Esophagus muscularis mucosa (tissue), 4 donors: ENCODE measurements at regions not wholly inside any gene's neighbourhood (a gene's known extent, or its start where the extent isn't known, plus 50 kb on each side); places are given as distances from the start of the nearest gene placed in this dataset.

ENCODE experiments used
- DNase-seq: peaks from one replicate; pipeline ENCODE4 v3.0.0-alpha.2; 2017; ENCODE audit errors: extremely low spot score
- H3K27ac ChIP-seq, 4 donors: fragments of 200-600 bp; sonication (generic); replicated peaks in 1 of 4; 1 replicate in 3 of 4; 2 replicates in 1 of 4; pipeline ENCODE4 v1.5.1; 2016 to 2019; ENCODE audit warnings: mild to moderate bottlenecking in 1 of 4
- H3K27me3 ChIP-seq, 4 donors: fragments of 200-600 bp; sonication (generic); one replicate each; pipeline versions ENCODE4 v1.5.1 to v1.6.0; 2016 to 2019
- H3K36me3 ChIP-seq, 4 donors: fragments of 200-600 bp; sonication (generic); one replicate each; pipeline ENCODE4 v1.5.1; 2016 to 2019
- H3K4me1 ChIP-seq, 4 donors: fragments of 200-600 bp; sonication (generic); one replicate each; pipeline ENCODE4 v1.5.1; 2016 to 2019
- H3K4me3 ChIP-seq, 4 donors: fragments of 200-600 bp; sonication (generic); 1 replicate in 2 of 4; 2 replicates in 2 of 4; pipeline ENCODE4 v1.5.1; 2016 to 2019; ENCODE audit warnings: mild to moderate bottlenecking in 4 of 4, moderate library complexity in 1 of 4
- H3K9me3 ChIP-seq, 4 donors: fragments of 200-600 bp; sonication (generic); 1 replicate in 3 of 4; 2 replicates in 1 of 4; pipeline ENCODE4 v1.5.1; 2016 to 2019
- CTCF ChIP-seq, 3 experiments: fragments of 200-600 bp in 2 of 3; fragments of 450-650 bp in 1 of 3; sonication (generic) in 2 of 3; IDR thresholded peaks; one replicate each; pipeline ENCODE4 v1.5.1; 2017 to 2019; ENCODE audit warnings: antibody characterized with exemption in 3 of 3, mild to moderate bottlenecking in 2 of 3, moderate library complexity in 1 of 3
- EP300 ChIP-seq: sonication (generic); formaldehyde crosslinking; IDR thresholded peaks from one replicate; pipeline ENCODE4 v1.6.1; 2017; ENCODE audit warnings: antibody characterized with exemption
- POLR2A ChIP-seq: fragments of 450-650 bp; IDR thresholded peaks from one replicate; pipeline ENCODE4 v1.6.1; 2017; ENCODE audit warnings: antibody characterized with exemption, moderate library complexity, mild to moderate bottlenecking, low read depth
- POLR2AphosphoS5 ChIP-seq, 2 donors: sonication (generic); formaldehyde crosslinking; IDR thresholded peaks; one replicate each; pipeline ENCODE4 v1.6.1; 2017; ENCODE audit warnings: antibody characterized with exemption in 2 of 2
- WGBS: methylation state at CpG from one replicate; pipeline ENCODE4 v1.1.5; 2018; 5-methylcytosine and 5-hydroxymethylcytosine counted together
- intact Hi-C: fragments of 100-400 bp; cut with DNase I; formaldehyde crosslinking; loops from one replicate; pipeline ENCODE4 v1.15.1; 2023

DNA sequence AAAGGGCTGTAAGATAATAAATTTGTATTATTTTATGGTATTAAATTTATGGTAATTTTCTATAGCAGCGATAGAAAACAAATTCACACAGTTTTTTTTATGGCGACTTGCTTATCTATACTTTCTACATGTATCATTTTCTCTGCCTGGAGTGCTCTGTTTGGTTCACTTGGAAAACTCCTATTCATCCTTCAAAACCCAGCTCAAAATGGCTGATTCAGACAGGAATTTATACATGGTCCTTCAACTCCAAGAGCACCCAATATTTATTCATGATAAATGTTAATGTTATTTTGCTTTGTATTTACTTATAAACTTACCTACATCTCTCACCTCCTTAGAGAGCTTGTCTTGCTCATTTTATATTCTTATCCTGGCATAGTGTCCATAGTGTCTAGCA is 55.6 kb upstream of the SSX2IP start:
- intact Hi-C loops, result no loop called here

GRCh38 chr1:84743896-84744295 is 53.6 kb upstream of the SSX2IP start:
- intact Hi-C loops, result no loop called here
- H3K4me3 ChIP-seq, result no peak overlapping the region
- H3K36me3 ChIP-seq, result no peaks in the 10 kb centered on the region
- H3K4me1 ChIP-seq, result no peaks in the 10 kb centered on the region
- no peak for TF ChIP-seq CTCF (IDR thresholded peaks at IDR 0.05)
- no peak for TF ChIP-seq POLR2A
- TF ChIP-seq EP300, result no peak
- TF ChIP-seq POLR2AphosphoS5 (IDR thresholded peaks at IDR 0.05), result no peak
- no peak for DNase-seq
- H3K27me3 ChIP-seq, result no peaks in the 10 kb centered on the region
- WGBS, result 94% methylated on average over 3 of the region's 3 CpGs
- H3K27ac ChIP-seq, result no peak overlapping the region
- H3K9me3 ChIP-seq, result no peaks in the 10 kb centered on the region

More for the DNA sequence above, 55.6 kb upstream of the SSX2IP start:
- Histone ChIP-seq H3K27ac (no peak overlapping the region), H3K4me1 (no peaks in the 10 kb centered on the region), H3K36me3 (no peaks in the 10 kb centered on the region), H3K9me3 (no peaks in the 10 kb centered on the region), H3K27me3 (no peaks in the 10 kb centered on the region), H3K4me3 (no peak overlapping the region)
- no peak for DNase-seq
- no peak for TF ChIP-seq POLR2A
- 97% methylated on average over 2 of the region's 2 CpGs for WGBS

- Histone ChIP-seq H3K36me3 (no peaks in the 10 kb centered on the region), H3K27me3 (no peaks in the 10 kb centered on the region), H3K4me3 (no peak overlapping the region), H3K4me1 (no peaks in the 10 kb centered on the region), H3K9me3 (no peaks in the 10 kb centered on the region), H3K27ac (no peak overlapping the region)
- DNase-seq, result no peak
- 68% methylated on average over 1 of the region's 1 CpG for WGBS
- intact Hi-C loops, result no loop called here
- TF ChIP-seq CTCF (IDR thresholded peaks at IDR 0.05) (no peak), EP300 (no peak), POLR2AphosphoS5 (IDR thresholded peaks at IDR 0.05) (no peak), POLR2A (no peak)
Measured at GRCh38 chr1:84742653-84743052, 52.4 kb upstream of the SSX2IP start.

DNA sequence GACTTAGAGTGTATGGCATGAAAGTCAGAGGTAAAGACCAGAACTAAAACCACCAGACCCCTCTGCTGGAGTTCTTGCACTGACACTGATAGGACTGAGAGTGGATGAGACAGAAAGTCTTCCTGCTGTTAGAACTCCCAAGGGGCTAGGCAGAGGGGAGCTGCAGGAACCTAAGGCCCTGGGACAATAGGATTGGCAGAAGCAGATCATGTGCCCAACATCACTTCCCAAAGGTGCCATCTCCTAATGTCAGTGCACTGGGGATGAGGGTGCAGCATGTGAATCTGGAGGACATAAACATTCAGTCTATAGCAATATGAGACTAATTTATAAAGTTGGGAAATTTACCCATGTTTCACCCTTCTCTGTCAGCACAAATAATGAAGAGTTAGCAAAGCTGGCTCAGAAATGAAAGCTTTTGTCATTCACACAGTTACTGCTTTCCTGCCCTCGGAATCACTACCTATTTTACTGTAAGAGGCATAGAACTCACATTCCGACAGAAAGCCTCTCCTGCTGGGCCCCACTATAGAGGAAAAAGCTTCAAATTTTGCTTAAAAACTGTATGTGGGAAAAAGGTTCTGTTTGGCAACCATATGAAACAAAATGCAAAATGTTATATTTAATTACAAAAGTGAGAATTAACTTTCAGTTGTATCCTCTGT is 49.9 kb upstream of the SSX2IP start:
- no peak overlapping the region for H3K4me3 ChIP-seq
- intact Hi-C loops, result no loop called here
- H3K27ac ChIP-seq, result no peak overlapping the region
- no peaks in the 10 kb centered on the region for H3K4me1 ChIP-seq
- H3K36me3 ChIP-seq, result no peaks in the 10 kb centered on the region
- no peaks in the 10 kb centered on the region for H3K27me3 ChIP-seq
- no peaks in the 10 kb centered on the region for H3K9me3 ChIP-seq
- 89% methylated on average over 2 of the region's 2 CpGs for WGBS
- no peak for DNase-seq
- TF ChIP-seq CTCF (IDR thresholded peaks at IDR 0.05), result no peak
- no peak for TF ChIP-seq EP300
- TF ChIP-seq POLR2A, result no peak
- TF ChIP-seq POLR2AphosphoS5 (IDR thresholded peaks at IDR 0.05), result no peak
